Ascending aorta (tissue), 2 donors: ENCODE measurements at regions not wholly inside any gene's neighbourhood (a gene's known extent, or its start where the extent isn't known, plus 50 kb on each side); places are given as distances from the start of the nearest gene placed in this dataset.

Source experiments
- DNase-seq, 2 donors: peaks; one replicate each; pipeline ENCODE4 v3.0.0-alpha.2; 2019; ENCODE audit warnings: low spot score in 2 of 2
- H3K27ac ChIP-seq, 2 donors: fragments of 200-600 bp; sonication (generic); one replicate each; pipeline ENCODE4 v1.5.1; 2016 to 2017; ENCODE audit warnings: mild to moderate bottlenecking in 1 of 2
- H3K27me3 ChIP-seq: fragments of 200-600 bp; sonication (generic); one replicate; pipeline ENCODE4 v1.5.1; 2017
- H3K36me3 ChIP-seq, 2 donors: fragments of 200-600 bp; sonication (generic); one replicate each; pipeline ENCODE4 v1.5.1; 2016
- H3K4me1 ChIP-seq, 2 donors: fragments of 200-600 bp; sonication (generic); one replicate each; pipeline ENCODE4 v1.5.1; 2016 to 2017; ENCODE audit warnings: mild to moderate bottlenecking in 1 of 2
- H3K4me3 ChIP-seq, 2 donors: fragments of 200-600 bp; sonication (generic); one replicate each; pipeline ENCODE4 v1.5.1; 2016 to 2017; ENCODE audit warnings: mild to moderate bottlenecking in 1 of 2
- H3K9me3 ChIP-seq, 2 donors: fragments of 200-600 bp; sonication (generic); one replicate each; pipeline ENCODE4 v1.5.1; 2016
- intact Hi-C: fragments of 100-400 bp; cut with DNase I; formaldehyde crosslinking; loops from one replicate; pipeline ENCODE4 v1.15.1; 2023
- TF ChIP-seq, protein P1 (sequence below), 3 experiments: fragments of 200-600 bp in 2 of 3; fragments of 450-650 bp in 1 of 3; sonication (generic) in 2 of 3; IDR thresholded peaks; one replicate each; pipeline ENCODE4 v1.5.1; 2016 to 2019; ENCODE audit warnings: antibody characterized with exemption in 3 of 3, mild to moderate bottlenecking in 1 of 3, moderate library complexity in 1 of 3

DNA sequence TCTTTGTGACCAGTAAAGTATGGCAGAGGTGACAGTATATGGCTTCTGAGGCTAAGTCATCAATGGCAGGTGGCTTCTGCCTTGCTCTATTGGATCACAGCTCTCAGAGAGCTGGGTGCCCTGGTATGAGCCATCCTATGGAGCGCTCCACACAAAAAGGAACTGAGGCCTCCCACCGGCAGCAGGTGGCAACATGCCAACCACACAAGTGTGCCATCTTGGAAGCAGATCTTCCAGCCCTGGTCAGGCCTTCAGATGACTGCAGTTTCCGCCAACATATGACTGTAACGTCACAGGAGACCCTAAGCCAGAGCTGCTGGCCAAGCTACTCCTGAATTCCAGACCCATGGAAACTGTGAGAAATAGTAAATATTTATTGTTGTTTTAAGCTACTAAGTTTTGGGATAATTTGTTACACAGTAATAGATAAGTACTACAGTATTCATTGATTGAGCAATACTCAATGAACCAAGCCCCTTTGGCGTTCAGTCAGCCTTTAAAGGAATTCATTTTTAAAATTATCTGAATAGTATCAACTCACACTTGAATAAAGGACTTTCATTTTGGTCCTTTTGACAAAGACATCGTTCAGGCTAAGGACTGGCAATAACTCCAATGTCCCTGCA, 69.4 kb upstream of the LHX1 start:
- H3K27me3 ChIP-seq = no peaks in the 10 kb centered on the region
- H3K4me3 ChIP-seq = no peak overlapping the region
- no peaks in the 10 kb centered on the region for H3K9me3 ChIP-seq
- H3K4me1 ChIP-seq = no peaks in the 10 kb centered on the region
- no peaks in the 10 kb centered on the region for H3K36me3 ChIP-seq
- intact Hi-C loops = no loop called here
- no peak for DNase-seq
- no peak overlapping the region for H3K27ac ChIP-seq
- TF ChIP-seq, protein P1, sequence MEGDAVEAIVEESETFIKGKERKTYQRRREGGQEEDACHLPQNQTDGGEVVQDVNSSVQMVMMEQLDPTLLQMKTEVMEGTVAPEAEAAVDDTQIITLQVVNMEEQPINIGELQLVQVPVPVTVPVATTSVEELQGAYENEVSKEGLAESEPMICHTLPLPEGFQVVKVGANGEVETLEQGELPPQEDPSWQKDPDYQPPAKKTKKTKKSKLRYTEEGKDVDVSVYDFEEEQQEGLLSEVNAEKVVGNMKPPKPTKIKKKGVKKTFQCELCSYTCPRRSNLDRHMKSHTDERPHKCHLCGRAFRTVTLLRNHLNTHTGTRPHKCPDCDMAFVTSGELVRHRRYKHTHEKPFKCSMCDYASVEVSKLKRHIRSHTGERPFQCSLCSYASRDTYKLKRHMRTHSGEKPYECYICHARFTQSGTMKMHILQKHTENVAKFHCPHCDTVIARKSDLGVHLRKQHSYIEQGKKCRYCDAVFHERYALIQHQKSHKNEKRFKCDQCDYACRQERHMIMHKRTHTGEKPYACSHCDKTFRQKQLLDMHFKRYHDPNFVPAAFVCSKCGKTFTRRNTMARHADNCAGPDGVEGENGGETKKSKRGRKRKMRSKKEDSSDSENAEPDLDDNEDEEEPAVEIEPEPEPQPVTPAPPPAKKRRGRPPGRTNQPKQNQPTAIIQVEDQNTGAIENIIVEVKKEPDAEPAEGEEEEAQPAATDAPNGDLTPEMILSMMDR (IDR thresholded peaks at IDR 0.05) = no peak

DNA sequence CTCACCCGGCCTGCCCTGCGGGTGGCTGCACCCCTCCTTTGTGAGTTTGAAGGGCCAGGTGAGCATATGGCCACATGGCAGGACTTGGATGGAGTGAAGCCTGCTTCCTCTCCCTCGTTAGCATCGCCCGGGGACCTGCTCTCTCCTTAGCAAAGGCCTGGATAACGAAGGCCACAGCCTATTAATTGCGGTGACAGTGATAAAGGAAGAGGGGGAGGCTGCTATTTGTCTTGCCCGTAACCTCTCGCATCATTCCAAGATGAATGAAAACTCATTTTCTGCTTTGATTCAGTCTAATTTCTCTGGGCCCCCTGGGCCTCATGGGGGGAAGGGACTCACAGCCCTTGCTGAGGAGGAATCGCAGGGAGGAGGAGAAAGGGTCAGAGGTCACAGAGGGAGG, 68.5 kb upstream of the LHX1 start:
- H3K4me3 ChIP-seq = no peak overlapping the region
- H3K36me3 ChIP-seq = no peaks in the 10 kb centered on the region
- H3K27me3 ChIP-seq = no peaks in the 10 kb centered on the region
- no peaks in the 10 kb centered on the region for H3K9me3 ChIP-seq
- no peak for DNase-seq
- TF ChIP-seq, protein P1 (IDR thresholded peaks at IDR 0.05) = no peak
- no peak overlapping the region for H3K27ac ChIP-seq
- intact Hi-C loops = no loop called here
- H3K4me1 ChIP-seq = no peaks in the 10 kb centered on the region

DNA sequence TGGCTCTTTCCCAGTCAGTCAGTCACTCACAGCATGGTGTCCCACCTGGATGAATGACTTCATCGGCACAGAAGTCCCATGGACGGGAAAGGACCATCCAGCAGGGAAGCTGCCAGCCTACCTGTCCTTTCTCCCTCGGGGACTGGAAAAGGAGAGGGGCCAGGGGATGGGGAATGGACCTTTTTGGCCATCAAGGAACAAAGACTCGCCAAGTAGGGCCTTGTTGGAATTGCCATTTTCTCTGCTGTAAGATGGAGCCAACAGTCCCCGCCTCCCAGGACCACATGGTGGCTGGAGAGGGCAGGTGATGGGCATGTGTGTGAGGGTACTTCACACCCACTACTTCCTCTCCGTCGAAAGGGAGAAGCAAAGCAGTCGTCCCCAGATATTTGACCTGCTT, 67.8 kb upstream of the LHX1 start:
- H3K9me3 ChIP-seq = no peaks in the 10 kb centered on the region
- H3K4me3 ChIP-seq = no peak overlapping the region
- H3K27ac ChIP-seq = no peak overlapping the region
- TF ChIP-seq, protein P1 (IDR thresholded peaks at IDR 0.05) = no peak
- no peak for DNase-seq
- no peaks in the 10 kb centered on the region for H3K4me1 ChIP-seq
- intact Hi-C loops = no loop called here
- H3K36me3 ChIP-seq = no peaks in the 10 kb centered on the region
- H3K27me3 ChIP-seq = no peaks in the 10 kb centered on the region

DNA sequence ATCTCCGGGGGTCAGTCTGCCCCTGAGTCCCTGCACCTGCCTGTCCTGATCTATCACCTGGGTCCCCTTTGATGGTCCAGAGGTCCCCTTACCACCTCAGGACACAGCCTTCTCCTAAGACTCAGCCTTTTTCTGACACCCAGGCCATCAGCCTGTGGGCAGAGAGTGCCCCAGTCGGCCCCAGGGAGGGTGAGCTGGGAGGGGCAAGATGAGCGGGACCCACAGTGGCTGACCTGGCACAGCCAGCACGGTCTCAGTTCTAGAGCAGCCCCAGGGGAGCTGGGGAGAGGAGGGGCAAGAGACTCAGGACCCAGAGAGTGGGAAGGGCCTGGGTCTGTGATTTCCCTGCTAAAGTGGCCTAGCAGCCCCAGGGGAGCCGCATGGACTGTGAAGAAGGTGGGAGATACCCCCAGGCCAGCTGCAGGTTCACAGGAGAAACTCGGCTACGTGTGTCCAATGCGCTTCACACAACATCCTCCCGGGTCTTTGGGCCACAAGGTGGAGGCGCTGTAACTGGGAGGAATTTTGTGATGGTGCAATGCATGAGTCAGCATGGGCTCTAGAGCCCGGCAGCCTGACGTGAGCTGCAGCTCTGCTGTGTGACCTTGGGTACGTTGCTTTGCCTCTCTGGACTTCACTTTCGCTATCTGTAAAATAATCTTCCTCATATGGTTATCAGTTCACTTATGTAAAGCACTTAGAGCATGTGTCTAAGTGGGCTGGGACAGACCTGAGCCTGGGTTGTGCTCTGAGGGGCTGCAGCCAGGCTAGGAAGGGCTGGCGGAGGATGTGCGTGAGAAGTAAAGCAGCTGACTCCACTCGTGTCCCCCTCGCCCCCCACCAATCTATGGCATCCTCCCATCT, 67.2 kb upstream of the LHX1 start:
- Histone ChIP-seq H3K36me3 (no peaks in the 10 kb centered on the region), H3K27me3 (no peaks in the 10 kb centered on the region), H3K4me1 (no peaks in the 10 kb centered on the region), H3K27ac (no peak overlapping the region), H3K4me3 (no peak overlapping the region), H3K9me3 (no peaks in the 10 kb centered on the region)
- TF ChIP-seq, protein P1 (IDR thresholded peaks at IDR 0.05) = no peak
- DNase-seq = no peak
- intact Hi-C loops = no loop called here

DNA sequence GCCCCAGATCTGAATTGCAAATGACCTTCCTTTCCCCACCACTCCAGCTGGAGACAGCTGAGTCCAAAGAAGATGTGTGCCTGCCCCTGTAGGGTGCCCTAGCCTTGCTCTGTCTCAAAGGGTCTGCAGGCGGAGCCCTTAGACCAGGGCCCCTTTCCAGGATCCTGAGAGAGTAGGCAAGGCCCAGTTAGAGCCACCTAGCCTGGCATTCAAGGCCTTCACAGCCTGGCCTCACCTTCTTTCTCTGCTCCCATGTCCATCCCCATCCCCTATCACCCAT, 66.6 kb upstream of the LHX1 start:
- intact Hi-C loops = no loop called here
- no peaks in the 10 kb centered on the region for H3K27me3 ChIP-seq

More for the DNA sequence above, 66.6 kb upstream of the LHX1 start:
- no peak for DNase-seq
- no peaks in the 10 kb centered on the region for H3K36me3 ChIP-seq
- no peaks in the 10 kb centered on the region for H3K9me3 ChIP-seq
- H3K4me3 ChIP-seq = no peak overlapping the region
- TF ChIP-seq, protein P1 (IDR thresholded peaks at IDR 0.05) = no peak
- no peaks in the 10 kb centered on the region for H3K4me1 ChIP-seq
- no peak overlapping the region for H3K27ac ChIP-seq
